HepG2 (cell line): ENCODE measurements at regions not wholly inside any gene's neighbourhood (a gene's known extent, or its start where the extent isn't known, plus 50 kb on each side); places are given as distances from the start of the nearest gene placed in this dataset.
"Not testable (repeated sequence)": the region's sequence is repeated elsewhere in the genome, so short reads cannot be mapped to it uniquely, and the experiment has no call there.

ENCODE experiments used
- ATAC-seq: fragments of 200-7000 bp; cut with Tn5 transposase; 3 replicates; pipeline ENCODE4 v1.9.1; 2020; ENCODE audit warnings: mild to moderate bottlenecking, moderate library complexity
- BruUV-seq: library from RNA; stranded (reverse); fragments of 400-500 nt; replicated peaks from 2 replicates; lab custom pipeline; 2021; lab: Mats Ljungman, UMichigan
- CTCF ChIA-PET: fragments of 300-600 bp; formaldehyde crosslinking; extraction: SDS; loops from one replicate; lab custom pipeline; 2021; ENCODE audit warnings: low total read pairs, inconsistent platforms, low intra/inter-chr PET ratio; lab: Yijun Ruan, JAX
- POLR2A ChIA-PET: fragments of 350-600 bp; sonication (Branson Sonifier 250); formaldehyde crosslinking; loops from one replicate; lab custom pipeline; 2020; ENCODE audit warnings: antibody characterized with exemption, inconsistent platforms; lab: Yijun Ruan, JAX
- DNase-seq: peaks from one replicate; pipeline ENCODE4 v3.0.0-alpha.2; 2015; ENCODE audit warnings: low spot score
- FAIRE-seq: peaks from 3 replicates; lab custom pipeline; 2011; peaks lifted over from hg19 to GRCh38; lab: Jason Lieb, UNC
- H2AFZ ChIP-seq: one replicate; pipeline ENCODE4 v1.6.1; 2011; ENCODE audit warnings: low read length, inconsistent platforms
- H3K27ac ChIP-seq: fragments of 300-600 bp; 3 replicates; pipeline ENCODE4 v1.8.0; 2011; ENCODE audit warnings: mixed run types, mild to moderate bottlenecking, mixed read lengths, low read length, inconsistent platforms; ENCODE audit not compliant: insufficient read depth; ENCODE audit errors: extremely low read length
- H3K27me3 ChIP-seq, 2 experiments: fragments of 200-600 bp in 1 of 2; 2 replicates in 1 of 2; 3 replicates in 1 of 2; pipeline versions ENCODE4 v1.6.0 to v1.8.0; 2011; ENCODE audit warnings: low read length in 2 of 2, mild to moderate bottlenecking in 2 of 2, moderate library complexity in 2 of 2, inconsistent platforms in 1 of 2; ENCODE audit not compliant: insufficient read depth in 2 of 2, control insufficient read depth in 1 of 2
- H3K36me3 ChIP-seq, 2 experiments: fragments of 200-600 bp in 1 of 2; replicated peaks in 1 of 2; 2 replicates in 1 of 2; 3 replicates in 1 of 2; pipeline versions ENCODE4 v1.5.1 to v1.8.0; 2011; ENCODE audit warnings: low read length in 2 of 2, inconsistent platforms in 1 of 2; ENCODE audit not compliant: insufficient read depth in 2 of 2, control insufficient read depth in 1 of 2
- H3K4me1 ChIP-seq: 2 replicates; pipeline ENCODE4 v1.5.1; 2012; ENCODE audit warnings: low read length, inconsistent platforms; ENCODE audit not compliant: insufficient read depth
- H3K4me2 ChIP-seq: 2 replicates; pipeline ENCODE4 v1.6.0; 2011; ENCODE audit warnings: low read depth, low read length, inconsistent platforms
- H3K4me3 ChIP-seq, 3 experiments: fragments of 200-600 bp in 1 of 3; sonication (generic), shearing (Covaris generic) in 1 of 3; replicated peaks in 1 of 3; 2 replicates each; pipeline ENCODE4 v1.5.1; 2011 to 2016; ENCODE audit warnings: low read length in 3 of 3, inconsistent platforms in 2 of 3, low read depth in 2 of 3, mild to moderate bottlenecking in 2 of 3, control low read depth in 1 of 3, mixed read lengths in 1 of 3; ENCODE audit not compliant: insufficient read depth in 1 of 3
- H3K79me2 ChIP-seq: one replicate; pipeline ENCODE4 v1.6.1; 2011; ENCODE audit warnings: low read length, inconsistent platforms; ENCODE audit not compliant: insufficient read depth
- H3K9ac ChIP-seq: 2 replicates; pipeline ENCODE4 v1.6.0; 2011; ENCODE audit warnings: mild to moderate bottlenecking, low read depth, low read length, inconsistent platforms; ENCODE audit not compliant: insufficient read depth
- H3K9me3 ChIP-seq: 2 replicates; pipeline ENCODE4 v1.5.1; 2012; ENCODE audit warnings: mild to moderate bottlenecking, low read length
- H4K20me1 ChIP-seq: 2 replicates; pipeline ENCODE4 v1.6.0; 2011; ENCODE audit warnings: inconsistent platforms, mild to moderate bottlenecking, low read length, moderate library complexity; ENCODE audit not compliant: insufficient read depth
- WGBS: methylation state at CpG from one replicate; pipeline ENCODE4 v1.1.6; 2017; ENCODE audit warnings: low lambda C conversion rate; 5-methylcytosine and 5-hydroxymethylcytosine counted together
- in situ Hi-C: cut with HindIII; loops from 2 replicates; pipeline ENCODE4 v1.10.0; 2017; ENCODE audit warnings: low pct_unique_long_range_greater_than_20kb; ENCODE audit not compliant: extremely low pct_ligation_motif_present
- intact Hi-C: fragments of 100-400 bp; cut with micrococcal nuclease; formaldehyde crosslinking; loops from one replicate; pipeline ENCODE4 v1.10.0; 2022; ENCODE audit not compliant: unreplicated experiment

- H3K27me3 ChIP-seq, H3K4me1 ChIP-seq, H3K79me2 ChIP-seq, H3K4me2 ChIP-seq, H3K4me3 ChIP-seq, in situ Hi-C loops, DNase-seq, CTCF ChIA-PET, H3K9me3 ChIP-seq, H2AFZ ChIP-seq, intact Hi-C loops, H3K27ac ChIP-seq, POLR2A ChIA-PET, BruUV-seq, H3K9ac ChIP-seq, H3K36me3 ChIP-seq, FAIRE-seq, H4K20me1 ChIP-seq: not testable (repeated sequence)
- WGBS = 12% methylated on average over 8 of the region's 35 CpGs
- ATAC-seq = peak; percentile 83
Measured at GRCh38 chr15:22371246-22371834, 87.4 kb upstream of the GOLGA6L22 start.

GRCh38 chr15:22374531-22374930 lies 84.2 kb upstream of the GOLGA6L22 start:
- H3K79me2 ChIP-seq, H3K4me3 ChIP-seq, POLR2A ChIA-PET, in situ Hi-C loops, H3K4me2 ChIP-seq, H3K4me1 ChIP-seq, H2AFZ ChIP-seq, H3K27me3 ChIP-seq, H3K36me3 ChIP-seq, CTCF ChIA-PET, FAIRE-seq, DNase-seq, H3K9ac ChIP-seq, H3K27ac ChIP-seq, BruUV-seq, intact Hi-C loops, H4K20me1 ChIP-seq, H3K9me3 ChIP-seq: not testable (repeated sequence)
- no CpG with 5 or more reads among the region's 8 CpGs for WGBS
- peak; percentile 49; the same call in 2 of the 3 replicates for ATAC-seq

- H2AFZ ChIP-seq, H4K20me1 ChIP-seq, H3K27me3 ChIP-seq, POLR2A ChIA-PET, H3K4me2 ChIP-seq, H3K9me3 ChIP-seq, FAIRE-seq, H3K9ac ChIP-seq, BruUV-seq, H3K4me1 ChIP-seq, CTCF ChIA-PET, ATAC-seq, H3K79me2 ChIP-seq, H3K4me3 ChIP-seq, in situ Hi-C loops, H3K27ac ChIP-seq, DNase-seq, H3K36me3 ChIP-seq, intact Hi-C loops: not testable (repeated sequence)
- no CpG with 5 or more reads among the region's 1 CpG for WGBS
Measured at GRCh38 chr15:22375829-22376228, 82.9 kb upstream of the GOLGA6L22 start.

- DNase-seq, H2AFZ ChIP-seq, POLR2A ChIA-PET, H3K9ac ChIP-seq, H3K36me3 ChIP-seq, H4K20me1 ChIP-seq, H3K4me1 ChIP-seq, H3K4me2 ChIP-seq, FAIRE-seq, H3K27ac ChIP-seq, CTCF ChIA-PET, H3K9me3 ChIP-seq, BruUV-seq, H3K4me3 ChIP-seq, H3K79me2 ChIP-seq, in situ Hi-C loops, intact Hi-C loops, H3K27me3 ChIP-seq: not testable (repeated sequence)
- peak; percentile 84 for ATAC-seq
- WGBS = no CpG with 5 or more reads among the region's 10 CpGs
Measured at GRCh38 chr15:22377859-22378258, 80.8 kb upstream of the GOLGA6L22 start.
